ENCODE measurements at regions not wholly inside any gene's neighbourhood (a gene's known extent, or its start where the extent isn't known, plus 50 kb on each side); places are given as distances from the start of the nearest gene placed in this dataset.
"Not testable (repeated sequence)": the region's sequence is repeated elsewhere in the genome, so short reads cannot be mapped to it uniquely, and the experiment has no call there.

DNA sequence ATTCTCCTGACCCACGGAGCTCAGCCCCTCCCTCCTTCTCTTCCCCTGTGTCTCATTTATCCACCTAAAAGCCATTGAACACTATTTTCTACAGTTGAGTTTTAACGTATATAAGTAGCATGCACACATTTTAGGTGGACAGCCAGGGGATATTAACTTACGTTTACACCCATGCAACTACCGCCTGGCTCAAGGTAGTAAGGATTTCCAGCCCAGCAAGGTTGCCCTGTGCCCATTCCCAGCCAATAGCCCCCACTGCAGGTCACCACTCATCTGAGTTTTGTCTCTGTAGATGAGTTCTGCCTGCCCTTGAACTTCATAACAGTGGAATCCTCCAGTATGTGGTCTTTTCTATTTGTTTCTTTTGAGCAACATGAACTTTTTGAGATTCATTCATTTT lies 65.4 kb downstream of the SMIM38 start:
- H3K4me3 ChIP-seq (replicated peaks in 1 of 3): no peak overlapping the region
- no peaks in the 10 kb centered on the region for H3K4me1 ChIP-seq
- WGBS, 2 donors: 81 to 83% methylated on average over 4 of the region's 4 CpGs
- no peak for TF ChIP-seq POLR2A (IDR thresholded peaks at IDR 0.05)
- TF ChIP-seq, protein P1, sequence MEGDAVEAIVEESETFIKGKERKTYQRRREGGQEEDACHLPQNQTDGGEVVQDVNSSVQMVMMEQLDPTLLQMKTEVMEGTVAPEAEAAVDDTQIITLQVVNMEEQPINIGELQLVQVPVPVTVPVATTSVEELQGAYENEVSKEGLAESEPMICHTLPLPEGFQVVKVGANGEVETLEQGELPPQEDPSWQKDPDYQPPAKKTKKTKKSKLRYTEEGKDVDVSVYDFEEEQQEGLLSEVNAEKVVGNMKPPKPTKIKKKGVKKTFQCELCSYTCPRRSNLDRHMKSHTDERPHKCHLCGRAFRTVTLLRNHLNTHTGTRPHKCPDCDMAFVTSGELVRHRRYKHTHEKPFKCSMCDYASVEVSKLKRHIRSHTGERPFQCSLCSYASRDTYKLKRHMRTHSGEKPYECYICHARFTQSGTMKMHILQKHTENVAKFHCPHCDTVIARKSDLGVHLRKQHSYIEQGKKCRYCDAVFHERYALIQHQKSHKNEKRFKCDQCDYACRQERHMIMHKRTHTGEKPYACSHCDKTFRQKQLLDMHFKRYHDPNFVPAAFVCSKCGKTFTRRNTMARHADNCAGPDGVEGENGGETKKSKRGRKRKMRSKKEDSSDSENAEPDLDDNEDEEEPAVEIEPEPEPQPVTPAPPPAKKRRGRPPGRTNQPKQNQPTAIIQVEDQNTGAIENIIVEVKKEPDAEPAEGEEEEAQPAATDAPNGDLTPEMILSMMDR (IDR thresholded peaks at IDR 0.05): no peak
- H3K9me3 ChIP-seq: no peaks in the 10 kb centered on the region
- H3K27ac ChIP-seq: no peak overlapping the region
- no peak for DNase-seq
- no peaks in the 10 kb centered on the region for H3K36me3 ChIP-seq
- intact Hi-C loops (cut with DNase I): no loop called here
- no peaks in the 10 kb centered on the region for H3K27me3 ChIP-seq

DNA sequence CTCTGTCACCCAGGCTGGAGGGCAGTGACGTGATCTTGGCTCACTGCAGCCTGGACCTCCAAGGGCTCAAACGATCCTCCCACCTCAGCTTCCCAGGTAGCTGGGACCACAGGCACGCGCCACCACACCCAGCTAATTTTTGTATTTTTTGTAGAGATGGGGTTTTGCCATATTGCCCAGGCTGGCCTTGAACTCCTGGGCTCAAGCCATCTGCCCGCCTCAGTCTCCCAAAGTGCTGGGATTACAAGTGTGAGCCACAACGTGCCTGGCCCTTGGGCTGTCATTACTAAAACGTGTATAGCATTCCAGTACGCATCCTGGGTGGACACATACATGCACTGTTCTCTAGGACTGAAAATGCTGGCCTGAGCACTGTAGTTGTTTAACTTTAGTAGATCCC lies 65.9 kb downstream of the SMIM38 start:
- intact Hi-C loops (cut with DNase I); DNase-seq: not testable (repeated sequence)
- 89 to 90% methylated on average over 8 of the region's 8 CpGs for WGBS, 2 donors

DNA sequence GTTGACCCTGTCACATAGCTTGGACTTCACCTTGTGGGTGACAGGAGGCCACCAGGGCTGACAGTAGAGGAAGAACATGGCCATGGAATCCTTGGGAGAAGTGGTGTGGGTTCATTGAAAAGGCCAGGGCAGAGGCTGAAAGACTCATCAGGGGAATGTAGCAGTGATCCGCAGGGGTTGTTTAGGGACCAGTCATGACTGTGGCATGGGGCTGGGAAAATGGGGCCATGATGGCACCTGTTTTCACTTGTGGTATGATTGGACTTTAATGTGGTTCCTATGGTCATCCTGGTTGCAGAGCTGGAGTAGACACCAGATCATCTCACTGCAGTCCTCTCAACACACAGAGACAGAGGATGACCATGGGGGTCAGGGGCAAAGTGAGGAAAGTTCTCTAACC lies 66.7 kb upstream of the MYEOV start:
- no peak overlapping the region for H3K4me3 ChIP-seq (replicated peaks in 1 of 3)
- intact Hi-C loops (cut with DNase I): no loop called here
- no peaks in the 10 kb centered on the region for H3K27me3 ChIP-seq
- no peaks in the 10 kb centered on the region for H3K36me3 ChIP-seq
- no peak overlapping the region for H3K27ac ChIP-seq
- TF ChIP-seq POLR2A (IDR thresholded peaks at IDR 0.05): no peak
- TF ChIP-seq, protein P1 (IDR thresholded peaks at IDR 0.05): no peak
- no peak for DNase-seq
- H3K4me1 ChIP-seq: no peaks in the 10 kb centered on the region
- WGBS, 2 donors: 100% methylated on average over 1 of the region's 1 CpG
- H3K9me3 ChIP-seq: no peaks in the 10 kb centered on the region

More for the DNA sequence above, 65.9 kb downstream of the SMIM38 start:
- H3K4me3 ChIP-seq (replicated peaks in 1 of 3); H3K4me1 ChIP-seq; H3K27me3 ChIP-seq; H3K9me3 ChIP-seq; H3K36me3 ChIP-seq; H3K27ac ChIP-seq: not testable (repeated sequence)

DNA sequence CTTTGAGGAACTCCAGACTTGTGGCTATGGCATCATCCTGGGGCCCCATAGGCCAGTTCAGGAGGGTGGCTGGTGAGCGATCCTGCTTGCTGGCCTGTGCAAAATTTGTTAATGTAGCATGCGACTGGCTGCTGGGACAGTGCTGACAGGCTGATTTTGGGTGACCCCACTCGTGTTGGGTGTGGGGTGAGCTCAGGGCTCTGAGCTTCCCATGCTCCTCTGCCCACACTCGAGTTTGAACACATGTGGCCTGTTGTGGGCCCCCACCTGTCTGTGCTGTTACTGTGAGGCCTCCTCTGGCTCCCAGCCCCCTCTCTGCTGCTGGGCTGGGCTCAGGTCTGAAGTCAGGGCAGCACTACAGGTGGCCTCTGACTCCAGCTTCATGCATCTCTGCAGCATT lies 64.4 kb upstream of the MYEOV start:
- WGBS, 2 donors: 96 to 100% methylated on average over 1 to 3 of the region's 4 CpGs
- no peak overlapping the region for H3K27ac ChIP-seq
- no peaks in the 10 kb centered on the region for H3K4me1 ChIP-seq
- no peak for TF ChIP-seq POLR2A (IDR thresholded peaks at IDR 0.05)
- TF ChIP-seq, protein P1 (IDR thresholded peaks at IDR 0.05): no peak
- no peaks in the 10 kb centered on the region for H3K36me3 ChIP-seq
- no peaks in the 10 kb centered on the region for H3K27me3 ChIP-seq
- intact Hi-C loops (cut with DNase I): no loop called here
- no peak overlapping the region for H3K4me3 ChIP-seq (replicated peaks in 1 of 3)
- no peaks in the 10 kb centered on the region for H3K9me3 ChIP-seq
- DNase-seq: no peak

DNA sequence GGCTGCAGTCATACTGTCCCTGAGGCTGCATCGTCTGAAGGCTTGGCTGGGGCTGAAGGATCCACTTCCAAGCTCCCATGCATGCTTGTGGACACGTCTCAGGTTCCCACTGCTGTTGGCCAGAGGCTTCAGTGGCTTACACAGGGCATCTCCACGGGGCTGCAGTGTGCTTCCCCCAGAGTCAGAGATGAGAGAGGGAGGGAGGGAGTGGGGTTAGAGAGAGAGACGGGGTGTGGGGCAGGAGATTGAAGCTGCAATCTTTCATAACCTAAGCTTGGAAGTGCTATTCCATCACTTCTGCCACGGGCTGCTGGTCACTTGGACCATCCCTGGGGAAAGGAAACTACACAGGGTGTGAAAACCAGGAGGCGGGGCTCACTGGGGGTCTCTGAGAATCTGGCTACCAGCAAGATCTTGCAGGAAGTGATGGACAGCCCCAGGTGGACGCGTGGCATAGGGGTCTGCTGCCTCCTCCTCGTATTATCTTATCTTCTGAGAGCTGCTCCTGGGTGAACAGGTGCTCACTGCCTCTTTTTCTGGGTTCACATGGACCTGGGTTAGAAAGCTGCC lies 63.0 kb upstream of the MYEOV start:
- no peak for DNase-seq
- Histone ChIP-seq H3K4me3 (replicated peaks in 1 of 3) (no peak overlapping the region), H3K4me1 (no peaks in the 10 kb centered on the region), H3K27ac (no peak overlapping the region), H3K27me3 (no peaks in the 10 kb centered on the region), H3K9me3 (no peaks in the 10 kb centered on the region), H3K36me3 (no peaks in the 10 kb centered on the region)
- intact Hi-C loops (cut with DNase I): no loop called here
- TF ChIP-seq POLR2A (IDR thresholded peaks at IDR 0.05): no peak
- TF ChIP-seq, protein P1 (IDR thresholded peaks at IDR 0.05): no peak
- 82 to 88% methylated on average over 7 to 8 of the region's 9 CpGs for WGBS, 2 donors

Data from thyroid gland (tissue), 4 donors.